SJSA1 (cell line): ENCODE measurements at regions not wholly inside any gene's neighbourhood (a gene's known extent, or its start where the extent isn't known, plus 50 kb on each side); places are given as distances from the start of the nearest gene placed in this dataset.
"Not testable (repeated sequence)": the region's sequence is repeated elsewhere in the genome, so short reads cannot be mapped to it uniquely, and the experiment has no call there.

Experiments
- DNase-seq, 2 experiments: peaks; one replicate each; pipeline ENCODE4 v3.0.0-alpha.2; 2015 to 2020; ENCODE audit warnings: low spot score in 2 of 2, low read depth in 1 of 2
- H3K27ac ChIP-seq: fragments of 250-450 bp; sonication (Bioruptor Pico); 2 replicates; pipeline ENCODE4 v1.5.1; 2020; ENCODE audit warnings: mild to moderate bottlenecking, moderate library complexity
- H3K27me3 ChIP-seq: fragments of 250-450 bp; sonication (Bioruptor Pico); replicated peaks from 2 replicates; pipeline ENCODE4 v1.5.1; 2020; ENCODE audit warnings: mild to moderate bottlenecking, moderate library complexity
- H3K36me3 ChIP-seq: fragments of 250-450 bp; sonication (Bioruptor Pico); 2 replicates; pipeline ENCODE4 v1.5.1; 2020; ENCODE audit warnings: mild to moderate bottlenecking
- H3K4me1 ChIP-seq: fragments of 250-450 bp; sonication (Bioruptor Pico); replicated peaks from 2 replicates; pipeline ENCODE4 v1.6.1; 2021; ENCODE audit warnings: mild to moderate bottlenecking
- H3K4me3 ChIP-seq: fragments of 250-450 bp; sonication (Bioruptor Pico); 2 replicates; pipeline ENCODE4 v1.5.1; 2020; ENCODE audit warnings: mild to moderate bottlenecking
- H3K9me3 ChIP-seq: fragments of 250-450 bp; sonication (Bioruptor Pico); replicated peaks from 2 replicates; pipeline ENCODE4 v1.5.1; 2020; ENCODE audit warnings: mild to moderate bottlenecking

DNA sequence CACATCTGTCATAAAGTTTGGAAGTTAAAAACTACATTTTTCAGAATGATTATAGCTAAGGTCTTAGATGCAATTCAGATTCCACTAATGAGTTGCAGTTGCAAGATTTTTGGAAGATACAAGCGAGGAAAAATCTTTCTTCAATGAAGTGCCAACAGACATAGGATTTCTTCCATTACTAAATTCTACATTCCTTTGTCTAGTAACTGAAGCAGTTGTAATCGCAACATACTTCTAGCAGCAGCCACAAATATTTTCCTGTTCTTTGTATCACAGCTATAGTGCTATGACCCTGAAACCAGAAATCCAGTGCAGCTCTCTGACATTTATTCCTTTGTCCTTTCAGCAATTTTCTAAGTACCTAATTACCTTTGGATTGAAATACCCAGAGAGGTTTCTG, 225.2 kb upstream of the SLIT2 start:
- Histone ChIP-seq H3K36me3 (no peaks in the 10 kb centered on the region), H3K4me1 (peaks cover 8% of the 10 kb centered on the region), H3K9me3 (no peaks in the 10 kb centered on the region), H3K4me3 (no peak overlapping the region), H3K27ac (no peak overlapping the region), H3K27me3 (no peaks in the 10 kb centered on the region)
- DNase-seq: peak in 1 of 2 experiments; percentile 50

DNA sequence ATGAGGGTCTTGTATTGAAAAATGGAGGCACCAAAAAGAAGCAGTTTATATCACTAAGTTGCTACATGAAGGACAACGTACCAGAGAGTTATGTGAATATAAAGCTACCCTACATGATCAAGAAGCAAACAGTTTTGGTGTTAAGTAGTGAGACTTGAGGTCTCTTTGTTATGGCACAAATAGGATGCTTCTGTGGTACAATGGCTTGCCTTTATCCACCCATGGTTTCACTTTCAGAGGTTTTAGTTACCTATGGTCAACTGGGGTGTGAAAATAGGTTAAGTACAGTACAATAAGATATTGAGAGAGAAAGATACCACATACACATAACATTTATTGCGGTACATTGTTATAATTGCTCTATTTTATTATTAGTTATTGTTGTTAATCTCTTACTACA, 229.2 kb upstream of the SLIT2 start:
- no peaks in the 10 kb centered on the region for H3K27me3 ChIP-seq
- H3K27ac ChIP-seq: no peak overlapping the region
- H3K9me3 ChIP-seq: no peaks in the 10 kb centered on the region
- H3K36me3 ChIP-seq: no peaks in the 10 kb centered on the region
- no peak overlapping the region for H3K4me3 ChIP-seq
- H3K4me1 ChIP-seq: peaks cover 10% of the 10 kb centered on the region
- DNase-seq: no peak

DNA sequence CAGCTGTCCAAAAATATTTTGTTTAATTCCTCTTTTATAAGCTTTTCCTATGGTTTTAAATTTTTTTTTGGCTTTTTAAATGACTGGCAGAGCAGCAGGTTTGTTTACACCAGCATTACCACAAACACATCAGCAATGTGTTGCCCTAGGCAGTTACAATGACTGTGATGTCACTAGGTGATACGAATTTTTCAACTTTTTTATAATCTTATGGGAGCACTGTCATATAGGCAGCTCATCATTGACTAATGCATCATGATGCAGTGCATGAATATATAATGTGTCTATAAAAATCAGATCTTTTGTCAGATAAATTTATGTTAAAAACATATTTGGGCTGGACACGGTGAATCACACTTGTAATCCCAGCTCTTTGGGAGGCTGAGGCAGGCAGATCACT, 231.6 kb upstream of the SLIT2 start:
- no peak overlapping the region for H3K27ac ChIP-seq
- peaks cover 10% of the 10 kb centered on the region for H3K4me1 ChIP-seq
- H3K9me3 ChIP-seq: no peaks in the 10 kb centered on the region
- no peaks in the 10 kb centered on the region for H3K36me3 ChIP-seq
- H3K4me3 ChIP-seq: no peak overlapping the region
- H3K27me3 ChIP-seq: no peaks in the 10 kb centered on the region
- DNase-seq: peak in 1 of 2 experiments; percentile 46

DNA sequence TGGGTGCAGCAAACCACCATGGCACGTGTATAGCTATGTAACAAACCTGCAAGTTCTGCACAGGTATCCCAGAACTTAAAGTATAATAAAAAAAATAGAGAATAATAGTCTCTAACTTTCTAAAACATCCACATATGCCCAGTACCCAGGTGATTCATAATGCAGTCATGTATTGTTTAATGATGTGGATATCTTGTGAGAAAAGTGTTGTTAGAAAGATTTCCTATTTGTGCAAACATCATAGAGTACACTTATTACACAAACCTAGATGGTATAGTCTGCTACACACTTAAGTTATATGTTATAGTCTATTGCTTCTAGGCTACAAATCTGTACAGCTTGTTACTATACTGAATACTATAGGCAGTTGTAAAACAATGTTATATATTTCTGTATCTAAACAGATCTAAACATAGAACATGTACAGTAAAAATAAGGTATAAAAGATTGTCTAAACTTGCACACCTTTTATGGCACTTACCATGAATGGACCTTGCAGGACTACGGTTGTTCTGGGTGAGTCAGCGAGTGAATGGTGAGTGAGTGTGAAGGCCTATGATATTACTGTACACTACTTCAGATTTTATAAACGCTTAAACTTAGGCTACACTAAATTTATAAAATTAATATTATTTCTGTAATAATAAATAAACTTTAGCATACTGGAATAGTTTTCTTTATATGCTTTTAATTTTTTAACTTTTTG, 232.2 kb upstream of the SLIT2 start:
- peaks cover 10% of the 10 kb centered on the region for H3K4me1 ChIP-seq
- no peaks in the 10 kb centered on the region for H3K9me3 ChIP-seq
- H3K4me3 ChIP-seq: no peak overlapping the region
- no peaks in the 10 kb centered on the region for H3K27me3 ChIP-seq
- no peak overlapping the region for H3K27ac ChIP-seq
- no peaks in the 10 kb centered on the region for H3K36me3 ChIP-seq
- DNase-seq: no peak

DNA sequence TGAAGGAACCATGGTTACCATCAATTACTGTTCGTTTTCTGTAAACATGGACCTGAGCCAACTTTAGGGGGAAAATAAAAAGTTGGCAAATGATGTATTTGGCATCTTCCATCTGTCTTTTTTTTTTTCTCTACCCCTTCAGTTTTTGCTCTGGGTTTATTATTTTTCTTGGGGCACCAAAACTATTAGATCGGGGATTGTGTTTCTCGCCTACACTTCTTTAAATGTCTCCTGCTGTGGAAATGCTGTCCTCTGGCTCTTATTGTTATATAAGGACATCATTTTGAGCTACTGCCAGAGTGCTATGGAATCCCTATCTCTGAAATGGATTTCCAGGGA, 234.0 kb upstream of the SLIT2 start:
- H3K36me3 ChIP-seq: no peaks in the 10 kb centered on the region
- H3K27ac ChIP-seq: no peak overlapping the region
- H3K9me3 ChIP-seq: no peaks in the 10 kb centered on the region
- no peak overlapping the region for H3K4me3 ChIP-seq
- DNase-seq: no peak
- H3K4me1 ChIP-seq: peaks cover 10% of the 10 kb centered on the region
- H3K27me3 ChIP-seq: no peaks in the 10 kb centered on the region

DNA sequence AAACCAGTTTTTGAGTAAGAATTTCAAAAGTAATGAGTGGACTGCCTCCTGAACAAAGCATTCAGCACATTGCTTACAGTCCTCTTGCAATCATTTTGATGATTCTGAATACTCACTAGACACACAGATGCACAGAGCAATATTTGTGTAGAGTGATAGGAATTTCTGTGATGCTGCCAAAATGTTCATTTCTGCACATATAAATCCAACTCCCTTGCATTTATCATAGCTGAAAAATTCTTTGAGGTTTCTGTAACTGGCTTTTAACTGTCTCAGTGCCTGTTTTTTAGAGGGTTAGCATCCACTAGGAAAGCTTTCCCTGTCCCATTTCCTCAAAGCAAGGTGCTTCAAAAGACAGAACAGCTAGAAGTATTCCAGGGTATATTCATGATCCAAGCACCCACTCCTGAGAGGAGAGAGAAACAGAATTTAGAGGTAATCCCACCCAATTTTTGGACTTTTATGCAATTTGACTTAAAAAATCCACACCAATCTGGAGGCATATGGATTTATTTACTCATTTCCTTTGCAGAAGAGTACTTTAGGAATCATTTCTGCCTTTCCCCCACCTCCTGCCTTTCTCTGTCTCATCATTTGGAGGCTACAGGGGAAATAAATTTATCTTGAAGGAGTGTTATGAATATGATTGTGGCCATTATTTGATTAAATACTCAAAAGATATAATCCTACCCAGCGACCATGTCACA, 234.5 kb upstream of the SLIT2 start:
- no peak for DNase-seq
- Histone ChIP-seq H3K9me3 (no peaks in the 10 kb centered on the region), H3K27me3 (no peaks in the 10 kb centered on the region), H3K36me3 (no peaks in the 10 kb centered on the region), H3K4me3 (no peak overlapping the region), H3K27ac (no peak overlapping the region), H3K4me1 (peaks cover 10% of the 10 kb centered on the region)

DNA sequence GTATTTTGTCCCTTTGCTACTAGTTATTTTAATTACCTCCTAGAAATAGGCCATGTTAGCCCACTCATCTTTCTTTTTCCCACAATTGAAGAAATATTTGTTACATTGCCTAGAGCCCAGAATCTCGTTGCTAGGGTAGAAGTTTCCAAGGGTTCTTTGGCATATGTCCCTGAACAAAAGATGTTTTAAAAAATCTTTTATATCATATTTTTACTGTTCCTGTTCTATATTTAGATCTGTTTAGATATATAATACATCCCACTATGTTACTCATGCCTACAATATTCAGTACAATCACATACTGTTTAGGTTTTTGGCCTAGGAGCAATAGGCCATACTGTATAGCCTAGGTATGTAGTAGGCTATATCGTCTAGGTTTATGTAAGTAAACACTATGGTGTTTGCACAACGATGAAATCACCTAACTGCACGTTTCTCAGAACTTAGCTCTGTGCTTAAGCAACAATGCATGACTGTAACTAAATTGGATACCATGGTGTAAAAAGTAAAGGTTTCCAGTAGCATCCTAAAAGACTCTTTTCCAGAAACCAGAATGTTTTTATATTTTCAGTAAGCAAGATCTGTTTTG, 236.0 kb upstream of the SLIT2 start:
- H3K4me1 ChIP-seq: peaks cover 10% of the 10 kb centered on the region
- H3K36me3 ChIP-seq: no peaks in the 10 kb centered on the region
- no peak overlapping the region for H3K4me3 ChIP-seq
- H3K27me3 ChIP-seq: no peaks in the 10 kb centered on the region
- no peaks in the 10 kb centered on the region for H3K9me3 ChIP-seq
- DNase-seq: no peak
- H3K27ac ChIP-seq: no peak overlapping the region

DNA sequence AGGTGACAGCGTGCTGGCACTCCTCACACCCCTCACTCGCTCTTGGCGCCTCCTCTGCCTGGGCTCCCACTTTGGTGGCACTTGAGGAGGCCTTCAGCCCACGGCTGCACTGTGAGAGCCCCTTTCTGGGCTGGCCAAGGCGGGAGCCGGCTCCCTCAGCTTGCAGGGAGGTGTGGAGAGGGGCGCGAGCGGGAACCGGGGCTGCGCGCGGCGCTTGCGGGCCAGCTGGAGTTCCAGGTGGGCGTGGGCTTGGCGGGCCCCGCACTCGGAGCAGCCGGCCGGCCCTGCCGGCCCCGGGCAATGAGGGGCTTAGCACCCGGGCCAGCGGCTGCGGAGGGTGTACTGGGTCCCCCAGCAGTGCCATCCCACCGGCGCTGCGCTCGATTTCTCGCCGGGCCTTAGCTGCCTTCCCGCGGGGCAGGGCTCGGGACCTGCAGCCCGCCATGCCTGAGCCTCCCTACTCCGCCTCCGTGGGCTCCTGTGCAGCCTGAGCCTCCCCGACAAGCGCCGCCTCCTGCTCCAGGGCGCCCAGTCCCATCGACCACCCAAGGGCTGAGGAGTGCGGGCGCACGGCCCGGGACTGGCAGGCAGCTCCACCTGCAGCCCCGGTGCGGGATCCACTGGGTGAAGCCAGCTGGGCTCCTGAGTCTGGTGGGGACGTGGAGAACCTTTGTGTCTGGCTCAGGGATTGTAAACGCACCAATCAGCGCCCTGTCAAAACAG, 247.7 kb upstream of the SLIT2 start:
- H3K36me3 ChIP-seq, H3K27ac ChIP-seq, DNase-seq, H3K9me3 ChIP-seq, H3K4me3 ChIP-seq, H3K27me3 ChIP-seq, H3K4me1 ChIP-seq: not testable (repeated sequence)

DNA sequence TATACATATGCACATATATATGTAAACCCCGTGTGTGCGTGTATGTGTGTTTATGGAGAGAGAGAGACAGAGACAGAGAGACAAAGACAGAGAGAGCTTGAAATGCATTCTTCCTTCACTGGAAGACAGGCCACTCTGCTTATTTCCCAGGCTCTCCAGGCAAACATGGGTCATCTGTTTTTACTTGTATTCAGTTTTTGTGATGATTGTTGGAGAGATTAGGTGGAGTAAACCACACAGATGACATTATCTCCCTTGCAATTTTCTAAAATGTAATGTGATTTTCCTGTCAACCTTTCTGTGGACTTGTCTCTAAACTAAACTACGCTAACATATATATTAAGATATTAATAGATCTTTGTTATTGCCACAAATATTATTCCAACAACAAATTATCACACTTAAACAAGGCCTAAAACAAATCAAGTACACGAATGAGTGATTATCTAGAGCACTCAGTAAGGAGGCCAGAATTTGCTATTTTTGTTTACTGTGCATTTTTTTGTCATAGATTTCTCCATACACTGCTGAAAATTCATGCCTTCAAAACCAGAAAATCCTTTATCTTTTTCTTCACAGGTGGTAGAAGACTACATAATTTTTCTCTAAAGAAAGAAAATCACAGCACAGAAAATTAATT, 251.8 kb upstream of the SLIT2 start:
- H3K36me3 ChIP-seq: no peaks in the 10 kb centered on the region
- no peaks in the 10 kb centered on the region for H3K27me3 ChIP-seq
- no peak overlapping the region for H3K27ac ChIP-seq
- H3K4me3 ChIP-seq: no peak overlapping the region
- H3K4me1 ChIP-seq: no peaks in the 10 kb centered on the region; the same call in 1 of the 2 replicates
- no peaks in the 10 kb centered on the region for H3K9me3 ChIP-seq
- DNase-seq: no peak

DNA sequence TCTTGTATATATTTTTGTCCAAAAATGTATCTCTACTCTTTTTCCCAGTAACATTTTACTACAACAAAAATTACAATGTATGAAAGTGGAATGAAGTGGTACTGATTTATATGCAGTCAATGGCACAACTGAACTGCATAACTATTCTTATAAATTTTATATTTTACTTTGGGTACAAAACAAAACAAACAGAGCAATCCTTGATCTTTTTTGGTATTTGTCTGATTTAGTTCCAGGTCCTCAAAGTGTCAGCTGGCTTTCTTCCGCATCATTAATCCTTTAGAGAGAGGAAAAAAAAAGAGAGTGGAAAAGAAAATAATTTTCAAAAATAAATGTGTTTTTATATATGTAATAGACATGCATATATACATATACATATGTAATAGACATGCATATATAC, 252.4 kb upstream of the SLIT2 start:
- no peaks in the 10 kb centered on the region for H3K4me1 ChIP-seq
- no peak for DNase-seq
- no peaks in the 10 kb centered on the region for H3K36me3 ChIP-seq
- H3K27me3 ChIP-seq: no peaks in the 10 kb centered on the region
- H3K4me3 ChIP-seq: no peak overlapping the region
- H3K9me3 ChIP-seq: no peaks in the 10 kb centered on the region
- H3K27ac ChIP-seq: no peak overlapping the region

DNA sequence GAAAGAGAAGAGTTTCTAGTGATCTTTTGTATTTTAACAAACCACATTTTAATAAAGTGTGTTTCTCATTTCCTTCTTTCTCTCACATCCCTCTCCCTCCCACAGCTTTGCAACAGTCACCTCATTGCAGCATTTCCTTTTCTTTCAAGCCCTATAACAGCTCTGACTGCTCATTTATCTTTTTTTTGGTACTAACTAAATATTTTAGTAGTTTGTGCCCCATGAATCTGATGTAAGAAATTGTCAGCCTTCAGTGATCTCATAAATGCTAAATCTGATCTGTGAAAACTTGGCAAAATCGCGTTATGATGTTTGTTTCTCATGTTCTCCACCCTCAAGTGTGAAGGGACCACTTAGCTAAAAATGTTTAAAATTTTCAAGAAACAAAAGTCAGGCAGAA, 258.5 kb upstream of the SLIT2 start:
- no peaks in the 10 kb centered on the region for H3K9me3 ChIP-seq
- H3K4me1 ChIP-seq: peaks cover 11% of the 10 kb centered on the region
- H3K27me3 ChIP-seq: no peaks in the 10 kb centered on the region
- no peak for DNase-seq
- no peak overlapping the region for H3K4me3 ChIP-seq
- no peak overlapping the region for H3K27ac ChIP-seq
- no peaks in the 10 kb centered on the region for H3K36me3 ChIP-seq

DNA sequence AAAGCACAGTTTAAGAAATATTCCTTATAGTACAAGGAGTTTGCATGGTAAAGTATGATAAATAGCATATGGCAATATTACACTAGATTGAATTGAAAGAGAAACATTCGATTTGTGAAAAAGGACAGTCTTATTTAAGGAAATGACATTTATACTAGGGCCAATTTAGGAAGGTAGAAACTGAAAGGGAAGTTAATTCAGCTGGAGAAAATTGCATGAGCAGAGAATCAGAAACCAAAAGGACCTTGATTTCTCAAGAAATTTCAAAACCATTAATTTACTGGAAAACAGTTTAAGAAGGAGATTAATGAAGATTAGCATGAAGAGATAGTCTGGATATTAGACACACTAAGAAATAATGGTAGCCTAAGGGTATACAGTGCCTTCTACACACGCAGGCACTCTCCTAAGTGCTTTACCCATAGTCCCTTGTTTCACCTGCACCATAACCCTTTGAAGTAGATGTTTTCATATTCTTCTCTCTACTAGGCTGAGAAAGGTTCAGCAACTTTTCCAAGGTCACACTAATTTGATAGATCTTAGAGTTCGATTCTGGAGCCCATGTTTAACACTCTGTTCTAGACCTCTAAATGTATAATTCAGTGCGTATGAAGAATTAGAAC, 259.1 kb upstream of the SLIT2 start:
- H3K4me1 ChIP-seq: peaks cover 15% of the 10 kb centered on the region
- H3K36me3 ChIP-seq: no peaks in the 10 kb centered on the region
- H3K4me3 ChIP-seq: no peak overlapping the region
- H3K27ac ChIP-seq: no peak overlapping the region
- no peaks in the 10 kb centered on the region for H3K9me3 ChIP-seq
- no peak for DNase-seq
- no peaks in the 10 kb centered on the region for H3K27me3 ChIP-seq

DNA sequence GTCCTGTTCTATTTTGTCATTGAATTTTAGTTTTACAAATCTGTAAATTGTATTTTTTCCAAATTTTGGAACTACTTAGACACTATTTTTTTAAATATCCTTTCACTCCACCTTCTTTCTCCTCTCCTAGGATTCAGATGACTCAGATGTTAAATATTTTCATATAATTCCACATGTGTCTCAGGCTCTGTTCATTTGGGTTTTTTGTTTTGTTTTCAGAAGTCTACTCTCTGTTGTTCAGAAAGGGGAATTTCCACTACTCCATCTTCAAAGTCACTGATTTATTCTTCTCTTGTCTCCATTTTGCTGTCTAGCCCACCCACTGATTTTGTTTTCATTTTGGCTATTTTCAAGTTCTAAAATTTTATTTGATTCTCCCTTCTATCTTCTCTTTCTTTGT, 264.0 kb upstream of the SLIT2 start:
- peaks cover 34% of the 10 kb centered on the region for H3K4me1 ChIP-seq
- no peaks in the 10 kb centered on the region for H3K27me3 ChIP-seq
- no peaks in the 10 kb centered on the region for H3K36me3 ChIP-seq
- H3K4me3 ChIP-seq: no peak overlapping the region
- peak overlapping the region; percentile 73 for H3K27ac ChIP-seq
- DNase-seq: peak in 1 of 2 experiments; percentile 99
- H3K9me3 ChIP-seq: no peaks in the 10 kb centered on the region
